Endothelial cell of umbilical vein (primary cell): ENCODE measurements at regions not wholly inside any gene's neighbourhood (a gene's known extent, or its start where the extent isn't known, plus 50 kb on each side); places are given as distances from the start of the nearest gene placed in this dataset.

Experiments used
- BruUV-seq: library from RNA; stranded (reverse); fragments of 400-500 nt; replicated peaks from 2 replicates; lab custom pipeline; 2021; lab: Mats Ljungman, UMichigan
- CTCF ChIA-PET: fragments of 300-600, 350-600 bp; sonication (Branson Sonifier 250); formaldehyde crosslinking; loops from one replicate; lab custom pipeline; 2021; ENCODE audit warnings: antibody characterized with exemption, inconsistent platforms; lab: Charles Lee
- POLR2A ChIA-PET: fragments of 300-600, 350-600 bp; sonication (Branson Sonifier 250); formaldehyde crosslinking; loops from one replicate; lab custom pipeline; 2021; ENCODE audit warnings: antibody characterized with exemption, inconsistent platforms; lab: Charles Lee
- DNase-seq: peaks from one replicate; pipeline ENCODE4 v3.0.0-alpha.2; 2011; ENCODE audit warnings: low read depth, low spot score
- FAIRE-seq: peaks from 2 replicates; lab custom pipeline; 2011; peaks lifted over from hg19 to GRCh38; lab: Jason Lieb, UNC
- H2AFZ ChIP-seq: 2 replicates; pipeline ENCODE4 v1.6.0; 2012; ENCODE audit warnings: low read depth, low read length, control low read depth, inconsistent platforms
- H3K27ac ChIP-seq: 2 replicates; pipeline ENCODE4 v1.5.1; 2011; ENCODE audit warnings: low read depth, mild to moderate bottlenecking, control low read depth, low read length, moderate library complexity; ENCODE audit not compliant: insufficient read depth
- H3K27me3 ChIP-seq, 2 experiments: 2 replicates each; pipeline versions ENCODE4 v1.6.0 to v1.6.1; 2011; ENCODE audit warnings: low read length in 2 of 2, mixed read lengths in 1 of 2; ENCODE audit not compliant: control insufficient read depth in 2 of 2, insufficient read depth in 2 of 2
- H3K36me3 ChIP-seq, 2 experiments: 2 replicates in 1 of 2; 3 replicates in 1 of 2; pipeline ENCODE4 v1.5.1; 2011; ENCODE audit warnings: low read length in 2 of 2, mild to moderate bottlenecking in 1 of 2, moderate library complexity in 1 of 2; ENCODE audit not compliant: control insufficient read depth in 2 of 2, insufficient read depth in 2 of 2; ENCODE audit errors: extremely low read depth in 1 of 2
- H3K4me1 ChIP-seq: 3 replicates; pipeline ENCODE4 v1.5.1; 2011; ENCODE audit warnings: mild to moderate bottlenecking, low read length; ENCODE audit not compliant: control insufficient read depth, insufficient read depth; ENCODE audit errors: extremely low read depth
- H3K4me2 ChIP-seq: 2 replicates; pipeline ENCODE4 v1.6.1; 2011; ENCODE audit warnings: low read length, control low read depth, mixed read lengths; ENCODE audit not compliant: insufficient read depth
- H3K4me3 ChIP-seq, 3 experiments: fragments of 200-600 bp in 1 of 3; sonication (generic), shearing (Covaris generic) in 1 of 3; replicated peaks in 1 of 3; 2 replicates each; pipeline ENCODE4 v1.5.1; 2011 to 2016; ENCODE audit warnings: control low read depth in 3 of 3, low read length in 3 of 3, mild to moderate bottlenecking in 2 of 3, inconsistent platforms in 1 of 3, low read depth in 1 of 3, moderate library complexity in 1 of 3; ENCODE audit not compliant: insufficient read depth in 1 of 3
- H3K79me2 ChIP-seq: 2 replicates; pipeline ENCODE4 v1.6.0; 2012; ENCODE audit warnings: low read length, inconsistent platforms; ENCODE audit not compliant: control insufficient read depth, insufficient read depth
- H3K9ac ChIP-seq: replicated peaks from 2 replicates; pipeline ENCODE3; 2011; ENCODE audit warnings: low read length, control low read depth; ENCODE audit not compliant: insufficient read depth; ENCODE audit errors: extremely low read depth
- H3K9me1 ChIP-seq: replicated peaks from 3 replicates; pipeline ENCODE4 v1.6.0; 2011; ENCODE audit warnings: mild to moderate bottlenecking, low read length; ENCODE audit not compliant: control insufficient read depth, insufficient read depth; ENCODE audit errors: extremely low read depth
- H3K9me3 ChIP-seq: replicated peaks from 2 replicates; pipeline ENCODE4 v1.5.1; 2012; ENCODE audit warnings: low read length, inconsistent platforms; ENCODE audit not compliant: control insufficient read depth, insufficient read depth
- H4K20me1 ChIP-seq: replicated peaks from 2 replicates; pipeline ENCODE3; 2011; ENCODE audit warnings: mild to moderate bottlenecking, low read length; ENCODE audit not compliant: control insufficient read depth, insufficient read depth; ENCODE audit errors: extremely low read depth
- CTCF ChIP-seq, 2 donors: IDR thresholded peaks; 1 replicate in 1 of 2; 2 replicates in 1 of 2; pipeline ENCODE4 v1.5.1; 2011; ENCODE audit warnings: low read length in 2 of 2, mild to moderate bottlenecking in 2 of 2, moderate library complexity in 2 of 2, control low read depth in 1 of 2, inconsistent platforms in 1 of 2, low read depth in 1 of 2; ENCODE audit not compliant: insufficient read depth in 1 of 2; ENCODE audit errors: extremely low read depth in 1 of 2
- EZH2 ChIP-seq: IDR thresholded peaks from 2 replicates; pipeline ENCODE4 v1.6.1; 2012; ENCODE audit warnings: borderline replicate concordance, low read depth, mild to moderate bottlenecking, moderate library complexity, low read length, inconsistent platforms; ENCODE audit not compliant: severe bottlenecking
- FOS ChIP-seq: IDR thresholded peaks from 2 replicates; pipeline ENCODE4 v1.6.1; 2011; ENCODE audit warnings: mild to moderate bottlenecking, low read length, moderate library complexity, borderline replicate concordance; ENCODE audit not compliant: insufficient read depth
- GATA2 ChIP-seq: IDR thresholded peaks from 2 replicates; pipeline ENCODE4 v1.7.0; 2011; ENCODE audit warnings: low read depth, mild to moderate bottlenecking, moderate library complexity, mixed read lengths, low read length; ENCODE audit not compliant: insufficient read length, insufficient read depth
- JUN ChIP-seq: IDR thresholded peaks from 2 replicates; pipeline ENCODE4 v1.6.1; 2011; ENCODE audit warnings: borderline replicate concordance, low read depth; ENCODE audit not compliant: insufficient read length, insufficient read depth
- MAX ChIP-seq: IDR thresholded peaks from 2 replicates; pipeline ENCODE4 v1.6.1; 2011; ENCODE audit not compliant: insufficient read depth, insufficient read length
- MYC ChIP-seq: IDR thresholded peaks from one replicate; pipeline ENCODE4 v1.6.1; 2011; ENCODE audit warnings: mild to moderate bottlenecking, low read depth, low read length
- POLR2A ChIP-seq: IDR thresholded peaks from 2 replicates; pipeline ENCODE4 v1.6.1; 2012; ENCODE audit warnings: low read depth, mild to moderate bottlenecking, control low read depth, low read length
- POLR2AphosphoS5 ChIP-seq: IDR thresholded peaks from 2 replicates; pipeline ENCODE4 v1.6.1; 2012; ENCODE audit warnings: low read depth, mild to moderate bottlenecking, control low read depth, low read length, moderate library complexity; ENCODE audit not compliant: insufficient read depth
- dilution Hi-C: fragments of 300-500 bp; cut with MboI; formaldehyde crosslinking; loops from one replicate; pipeline ENCODE4 v1.15.0; 2019; ENCODE audit warnings: low sequenced_read_pairs; ENCODE audit not compliant: extremely low pct_ligation_motif_present
- intact Hi-C: fragments of 100-400 bp; cut with micrococcal nuclease; formaldehyde crosslinking; loops from one replicate; pipeline ENCODE4 v1.10.0; 2022

GRCh38 chr3:132880986-132881385 is 157.2 kb upstream of the TMEM108 start:
- dilution Hi-C loops (no loop called here), intact Hi-C loops (no loop called here)
- Histone ChIP-seq H3K79me2 (no peaks in the 10 kb centered on the region), H3K27me3 (no peaks in the 10 kb centered on the region), H3K9me3 (no peaks in the 10 kb centered on the region), H3K4me3 (no peak overlapping the region), H3K9ac (no peak overlapping the region), H2AFZ (no peak overlapping the region), H3K36me3 (no peaks in the 10 kb centered on the region), H3K9me1 (no peaks in the 10 kb centered on the region), H3K27ac (no peak overlapping the region), H4K20me1 (no peaks in the 10 kb centered on the region), H3K4me1 (no peaks in the 10 kb centered on the region), H3K4me2 (no peak overlapping the region)
- DNase-seq (no peak), FAIRE-seq (no peak)
- BruUV-seq, result no TSS peak
- CTCF ChIA-PET, result no interaction called here
- POLR2A ChIA-PET, result no interaction called here
- TF ChIP-seq MYC (no peak), EZH2 (no peak), FOS (no peak), GATA2 (no peak), CTCF (IDR thresholded peaks at IDR 0.05; ENCODE audit: extremely low read depth in 1 of 2, insufficient read depth in 1 of 2, low read depth in 1 of 2, low read length in 2 of 2) (no peak), MAX (no peak), JUN (no peak), POLR2AphosphoS5 (no peak), POLR2A (no peak)
